Kidney epithelial cell (primary cell): ENCODE measurements at regions not wholly inside any gene's neighbourhood (a gene's known extent, or its start where the extent isn't known, plus 50 kb on each side); places are given as distances from the start of the nearest gene placed in this dataset.

Experiments used
- DNase-seq: peaks from one replicate; pipeline ENCODE4 v3.0.0-alpha.2; 2010; ENCODE audit warnings: low read depth
- H3K27me3 ChIP-seq: 2 replicates; pipeline ENCODE4 v1.6.0; 2011; ENCODE audit warnings: low read length; ENCODE audit not compliant: control insufficient read depth, insufficient read depth
- H3K36me3 ChIP-seq: 2 replicates; pipeline ENCODE4 v1.5.1; 2011; ENCODE audit warnings: low read length; ENCODE audit not compliant: control insufficient read depth, insufficient read depth
- H3K4me3 ChIP-seq: 2 replicates; pipeline ENCODE4 v1.5.1; 2011; ENCODE audit warnings: low read depth, mild to moderate bottlenecking, control low read depth, low read length
- CTCF ChIP-seq: IDR thresholded peaks from 2 replicates; pipeline ENCODE4 v1.5.1; 2011; ENCODE audit warnings: mild to moderate bottlenecking, moderate library complexity, low read length, control low read depth, inconsistent platforms; ENCODE audit not compliant: insufficient read depth, poor library complexity, severe bottlenecking

- no peak for TF ChIP-seq CTCF
- Histone ChIP-seq H3K27me3 (no peaks in the 10 kb centered on the region), H3K4me3 (no peak overlapping the region), H3K36me3 (no peaks in the 10 kb centered on the region)
- no peak for DNase-seq
Measured at GRCh38 chr6:9252799-9253198, 817.5 kb upstream of the SLC35B3 start.

GRCh38 chr6:9250852-9251251, 815.5 kb upstream of the SLC35B3 start:
- peak; percentile 34 for DNase-seq
- Histone ChIP-seq H3K4me3 (no peak overlapping the region), H3K27me3 (no peaks in the 10 kb centered on the region), H3K36me3 (no peaks in the 10 kb centered on the region)
- peak; percentile 79 for TF ChIP-seq CTCF

- Histone ChIP-seq H3K36me3 (no peaks in the 10 kb centered on the region), H3K27me3 (no peaks in the 10 kb centered on the region), H3K4me3 (no peak overlapping the region)
- TF ChIP-seq CTCF = no peak
- DNase-seq = no peak
Measured at GRCh38 chr6:9248133-9248532, 812.8 kb upstream of the SLC35B3 start.

GRCh38 chr6:9240861-9241260, 805.5 kb upstream of the SLC35B3 start:
- H3K4me3 ChIP-seq = no peak overlapping the region
- no peaks in the 10 kb centered on the region for H3K27me3 ChIP-seq
- H3K36me3 ChIP-seq = no peaks in the 10 kb centered on the region
- no peak for DNase-seq
- TF ChIP-seq CTCF = no peak

- DNase-seq = no peak
- H3K27me3 ChIP-seq = no peaks in the 10 kb centered on the region
- H3K4me3 ChIP-seq = no peak overlapping the region
- TF ChIP-seq CTCF = no peak
- H3K36me3 ChIP-seq = no peaks in the 10 kb centered on the region
Measured at GRCh38 chr6:9236443-9236842, 801.1 kb upstream of the SLC35B3 start.

GRCh38 chr6:9233686-9234085, 798.3 kb upstream of the SLC35B3 start:
- Histone ChIP-seq H3K36me3 (no peaks in the 10 kb centered on the region), H3K4me3 (no peak overlapping the region), H3K27me3 (no peaks in the 10 kb centered on the region)
- TF ChIP-seq CTCF = no peak
- no peak for DNase-seq
